Duodenal mucosa (tissue), 2 donors: ENCODE measurements at regions not wholly inside any gene's neighbourhood (a gene's known extent, or its start where the extent isn't known, plus 50 kb on each side); places are given as distances from the start of the nearest gene placed in this dataset.

ENCODE experiments used
- H3K27ac ChIP-seq: one replicate; pipeline ENCODE4 v1.7.0; 2013; ENCODE audit warnings: low read depth, low read length
- H3K27me3 ChIP-seq, 2 donors: one replicate each; pipeline ENCODE4 v1.7.0; 2013; ENCODE audit warnings: low read length in 2 of 2, control low read depth in 1 of 2; ENCODE audit not compliant: insufficient read depth in 2 of 2, control insufficient read depth in 1 of 2
- H3K36me3 ChIP-seq, 2 donors: one replicate each; pipeline ENCODE4 v1.7.0; 2013; ENCODE audit warnings: low read length in 2 of 2, control low read depth in 1 of 2; ENCODE audit not compliant: insufficient read depth in 2 of 2, control insufficient read depth in 1 of 2
- H3K4me1 ChIP-seq, 2 donors: one replicate each; pipeline ENCODE4 v1.7.0; 2013; ENCODE audit warnings: low read length in 2 of 2, control low read depth in 1 of 2; ENCODE audit not compliant: insufficient read depth in 2 of 2, control insufficient read depth in 1 of 2
- H3K4me3 ChIP-seq, 2 donors: one replicate each; pipeline ENCODE4 v1.7.0; 2013; ENCODE audit warnings: low read length in 2 of 2, low read depth in 1 of 2
- H3K9ac ChIP-seq, 2 donors: one replicate each; pipeline ENCODE4 v1.7.0; 2013; ENCODE audit warnings: low read length in 2 of 2, low read depth in 1 of 2
- H3K9me3 ChIP-seq, 2 donors: one replicate each; pipeline ENCODE4 v1.7.0; 2013; ENCODE audit warnings: low read length in 2 of 2, control low read depth in 1 of 2; ENCODE audit not compliant: control insufficient read depth in 1 of 2

DNA sequence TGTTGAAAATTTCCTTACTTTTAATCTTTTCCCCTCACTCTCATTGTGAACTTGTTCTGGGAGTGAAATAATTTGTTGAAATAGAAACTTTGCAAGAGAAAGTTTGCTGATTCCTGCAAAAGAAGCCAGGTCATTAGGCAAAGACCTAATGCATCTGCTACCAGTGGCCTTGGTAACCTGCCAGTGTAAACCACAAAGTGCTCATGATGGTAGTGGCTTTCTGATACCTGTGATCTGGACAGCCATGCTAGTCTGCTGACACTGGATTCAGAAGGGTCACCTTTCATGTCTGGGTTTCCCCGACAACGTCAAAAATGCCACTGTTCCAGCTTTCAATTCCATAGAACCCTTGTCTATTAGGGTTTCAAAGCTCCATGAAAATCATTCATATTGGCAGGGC, 123.7 kb upstream of the MCTP2 start:
- H3K27ac ChIP-seq: no peak overlapping the region
- no peak overlapping the region for H3K4me3 ChIP-seq
- peaks cover 0 to 3% of the 10 kb centered on the region in 2 donors for H3K27me3 ChIP-seq
- no peaks in the 10 kb centered on the region for H3K4me1 ChIP-seq
- H3K36me3 ChIP-seq: no peaks in the 10 kb centered on the region
- no peaks in the 10 kb centered on the region for H3K9me3 ChIP-seq
- H3K9ac ChIP-seq: no peak overlapping the region

DNA sequence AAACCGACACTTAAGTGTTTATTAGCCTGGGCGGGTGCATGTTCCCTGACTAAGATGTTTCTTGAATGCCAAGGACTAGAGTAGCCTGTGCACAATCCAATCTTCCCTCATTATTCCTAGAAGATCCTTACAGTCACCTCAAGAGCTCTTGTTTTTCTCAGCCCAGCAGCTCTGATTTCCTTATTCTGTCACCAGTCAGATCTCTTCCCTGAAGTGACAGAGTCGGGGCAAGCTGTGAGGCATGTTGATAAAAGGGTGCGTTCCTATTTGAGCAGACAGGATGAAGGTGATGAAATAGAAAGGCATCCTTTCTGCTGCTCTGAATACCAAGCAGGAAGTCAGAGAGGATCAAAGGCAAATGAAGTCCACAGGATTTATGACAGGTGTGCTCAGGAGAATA, 125.6 kb upstream of the MCTP2 start:
- Histone ChIP-seq H3K4me3 (no peak overlapping the region), H3K27ac (no peak overlapping the region), H3K9me3 (no peaks in the 10 kb centered on the region)

DNA sequence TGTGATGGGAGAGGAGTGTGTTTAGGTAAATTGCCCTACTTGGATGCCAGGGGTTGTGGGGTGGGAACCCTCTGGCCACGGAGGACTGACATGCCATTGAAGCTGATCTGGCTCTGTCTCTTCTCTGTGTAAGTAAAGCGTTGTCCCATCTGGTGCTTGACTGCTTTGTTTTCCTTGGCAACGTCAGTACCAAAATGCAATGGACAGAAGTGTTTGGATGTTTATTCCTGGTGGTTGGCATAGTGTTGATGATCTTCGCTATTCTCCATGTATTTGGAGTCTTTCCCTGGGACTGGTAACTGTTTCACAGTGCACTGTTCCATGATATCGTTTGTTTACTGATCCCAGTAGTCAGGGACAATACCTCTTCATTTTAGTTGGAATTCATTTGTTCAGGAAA, 130.5 kb upstream of the MCTP2 start:
- Histone ChIP-seq H3K36me3 (no peaks in the 10 kb centered on the region), H3K4me3 (no peak overlapping the region), H3K27ac (no peak overlapping the region), H3K9me3 (no peaks in the 10 kb centered on the region), H3K4me1 (no peaks in the 10 kb centered on the region), H3K27me3 (no peaks in the 10 kb centered on the region), H3K9ac (no peak overlapping the region)

More for the DNA sequence above, 125.6 kb upstream of the MCTP2 start:
- H3K27me3 ChIP-seq: no peaks in the 10 kb centered on the region
- no peaks in the 10 kb centered on the region for H3K36me3 ChIP-seq
- H3K4me1 ChIP-seq: no peaks in the 10 kb centered on the region
- no peak overlapping the region for H3K9ac ChIP-seq

DNA sequence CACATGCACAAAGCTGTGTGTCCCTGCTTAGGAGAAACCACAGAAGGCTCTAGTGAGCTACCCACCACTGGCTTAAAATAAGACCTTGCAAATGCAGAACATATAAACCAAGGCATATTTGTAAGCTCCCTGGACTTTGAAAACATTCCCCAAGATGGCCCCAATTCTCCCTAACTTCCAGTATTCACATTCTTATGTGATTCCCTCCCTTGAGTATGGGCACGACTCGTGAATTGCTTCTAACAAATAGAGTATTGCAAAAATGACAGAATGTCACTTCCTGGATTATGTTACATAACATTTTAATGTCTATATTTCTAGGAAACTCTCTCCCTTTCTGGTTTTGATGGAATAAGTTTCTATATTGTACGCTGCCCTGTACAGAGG, 131.8 kb upstream of the MCTP2 start:
- Histone ChIP-seq H3K9ac (no peak overlapping the region), H3K36me3 (no peaks in the 10 kb centered on the region), H3K4me3 (no peak overlapping the region), H3K9me3 (no peaks in the 10 kb centered on the region), H3K27me3 (no peaks in the 10 kb centered on the region), H3K4me1 (no peaks in the 10 kb centered on the region), H3K27ac (no peak overlapping the region)

DNA sequence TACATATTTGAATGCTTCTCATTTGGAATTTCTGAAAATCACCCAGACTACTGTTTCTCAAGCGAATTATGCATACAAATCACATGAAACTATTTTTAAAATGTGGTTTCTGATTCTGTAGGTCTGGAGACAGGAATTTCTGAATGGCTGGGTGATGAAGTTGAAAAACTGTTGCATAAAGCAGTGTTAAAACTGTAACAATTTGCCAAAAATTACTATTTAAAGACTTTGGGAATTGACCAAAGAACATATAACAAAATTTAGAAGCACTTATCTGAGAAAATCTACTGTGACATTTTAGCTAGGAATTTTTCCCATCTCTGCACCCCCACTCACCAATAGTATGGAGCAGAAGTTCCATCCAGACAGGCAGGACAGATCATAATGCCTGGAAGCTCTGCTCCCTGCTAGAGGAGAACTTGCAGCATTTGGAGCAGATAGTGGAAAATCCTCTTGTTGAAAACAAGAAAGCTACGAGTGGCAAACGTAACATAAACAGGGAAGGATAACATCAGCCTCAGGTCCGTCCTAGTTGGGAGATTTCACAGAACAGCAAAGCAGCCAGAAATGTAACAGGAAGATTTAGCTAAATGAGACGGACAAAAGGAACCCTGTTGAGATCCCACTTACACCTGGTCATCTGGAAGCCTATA, 132.3 kb upstream of the MCTP2 start:
- Histone ChIP-seq H3K27ac (no peak overlapping the region), H3K4me1 (no peaks in the 10 kb centered on the region), H3K4me3 (no peak overlapping the region), H3K27me3 (no peaks in the 10 kb centered on the region), H3K36me3 (no peaks in the 10 kb centered on the region), H3K9ac (no peak overlapping the region), H3K9me3 (no peaks in the 10 kb centered on the region)

DNA sequence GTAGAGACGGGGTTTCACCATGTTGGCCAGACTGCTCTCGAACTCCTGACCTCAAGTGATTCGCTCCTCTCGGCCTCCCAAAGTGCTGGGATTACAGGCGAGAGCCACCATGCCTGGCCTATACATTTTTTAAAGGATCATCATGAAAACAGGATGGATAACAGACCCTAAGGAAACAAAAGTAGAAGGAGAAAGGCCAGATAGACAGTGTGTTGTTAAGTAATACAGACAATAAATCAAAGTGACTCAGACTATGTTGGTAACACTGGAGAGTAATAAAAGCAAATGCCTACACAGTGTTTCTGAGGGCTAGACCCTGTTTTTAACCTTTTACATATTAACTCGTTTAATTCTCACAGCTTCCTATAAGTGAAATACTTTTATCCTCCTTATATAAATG, 133.8 kb upstream of the MCTP2 start:
- no peak overlapping the region for H3K9ac ChIP-seq
- H3K27me3 ChIP-seq: no peaks in the 10 kb centered on the region
- H3K9me3 ChIP-seq: no peaks in the 10 kb centered on the region
- H3K4me3 ChIP-seq: no peak overlapping the region
- H3K27ac ChIP-seq: no peak overlapping the region
- H3K4me1 ChIP-seq: no peaks in the 10 kb centered on the region
- no peaks in the 10 kb centered on the region for H3K36me3 ChIP-seq

DNA sequence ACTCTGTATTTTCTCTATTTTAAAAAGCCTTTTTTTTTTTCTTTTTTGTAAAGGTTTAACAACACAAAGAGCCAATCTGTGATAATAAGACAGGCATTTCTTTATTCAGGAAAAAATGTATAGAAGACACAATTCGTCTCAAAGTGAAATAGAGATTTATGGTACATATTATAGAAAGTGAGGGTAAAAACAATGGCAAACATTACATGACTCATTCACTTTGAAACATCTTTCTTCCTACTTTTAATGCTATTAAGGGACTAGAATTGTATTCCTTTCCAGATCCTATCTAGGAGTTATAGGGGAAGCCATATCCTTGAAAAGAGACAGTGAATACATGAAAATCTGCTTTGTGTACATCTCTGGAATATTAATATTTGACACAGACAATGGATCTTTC, 137.1 kb upstream of the MCTP2 start:
- H3K36me3 ChIP-seq: no peaks in the 10 kb centered on the region
- no peaks in the 10 kb centered on the region for H3K9me3 ChIP-seq
- no peak overlapping the region for H3K9ac ChIP-seq
- H3K27me3 ChIP-seq: no peaks in the 10 kb centered on the region
- no peak overlapping the region for H3K27ac ChIP-seq
- no peak overlapping the region for H3K4me3 ChIP-seq
- H3K4me1 ChIP-seq: no peaks in the 10 kb centered on the region

DNA sequence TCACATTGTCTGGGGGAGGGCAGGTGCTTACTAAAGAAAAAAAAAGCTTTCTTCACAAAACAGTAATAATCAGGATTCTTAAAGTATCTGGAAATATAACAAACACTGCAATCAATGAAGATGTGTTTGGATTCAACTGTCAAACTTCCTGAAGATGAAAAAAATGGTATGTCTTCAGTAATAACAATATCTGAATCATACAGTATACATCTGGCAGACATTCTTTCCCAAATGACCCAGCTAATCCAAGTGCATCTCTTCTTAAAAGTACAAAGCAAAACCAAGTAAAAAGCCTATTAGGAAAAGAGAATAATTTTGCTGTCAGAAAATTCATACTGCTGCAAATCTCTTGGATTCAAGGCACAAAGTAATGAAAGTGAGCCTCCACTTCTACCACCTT, 145.0 kb upstream of the MCTP2 start:
- Histone ChIP-seq H3K36me3 (no peaks in the 10 kb centered on the region), H3K4me3 (no peak overlapping the region), H3K4me1 (no peaks in the 10 kb centered on the region), H3K9me3 (no peaks in the 10 kb centered on the region), H3K27me3 (peaks cover 0 to 4% of the 10 kb centered on the region in 2 donors), H3K27ac (no peak overlapping the region), H3K9ac (no peak overlapping the region)

DNA sequence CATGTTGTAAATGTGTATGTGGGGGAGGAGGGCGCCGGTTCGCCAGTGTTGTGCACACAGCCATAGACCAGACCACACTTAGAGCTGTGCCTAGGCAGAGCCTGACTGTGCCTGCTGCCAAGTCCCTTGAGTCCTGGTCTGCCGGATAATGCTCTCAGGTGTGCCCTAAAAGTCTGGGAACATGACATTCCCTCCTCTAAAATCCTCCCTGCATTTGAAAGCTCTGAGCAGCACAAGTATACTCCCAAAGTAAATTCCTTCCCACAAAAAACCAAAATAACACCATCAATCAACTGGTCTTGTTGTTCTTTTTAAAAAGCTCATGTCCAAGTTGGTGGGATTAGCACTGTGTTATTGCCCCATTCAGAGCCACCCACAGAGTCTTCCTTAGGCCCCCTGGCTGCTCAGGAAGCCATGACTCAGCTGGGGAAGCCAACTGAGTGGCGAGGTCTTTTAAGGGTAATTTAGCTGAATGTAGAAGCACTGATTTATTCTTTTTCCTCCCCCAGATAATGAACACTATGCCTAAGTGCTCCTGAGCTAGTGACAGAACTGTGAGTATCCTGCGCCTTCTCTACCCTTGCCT, 147.8 kb upstream of the MCTP2 start:
- Histone ChIP-seq H3K4me3 (no peak overlapping the region), H3K9me3 (no peaks in the 10 kb centered on the region), H3K27ac (no peak overlapping the region)

DNA sequence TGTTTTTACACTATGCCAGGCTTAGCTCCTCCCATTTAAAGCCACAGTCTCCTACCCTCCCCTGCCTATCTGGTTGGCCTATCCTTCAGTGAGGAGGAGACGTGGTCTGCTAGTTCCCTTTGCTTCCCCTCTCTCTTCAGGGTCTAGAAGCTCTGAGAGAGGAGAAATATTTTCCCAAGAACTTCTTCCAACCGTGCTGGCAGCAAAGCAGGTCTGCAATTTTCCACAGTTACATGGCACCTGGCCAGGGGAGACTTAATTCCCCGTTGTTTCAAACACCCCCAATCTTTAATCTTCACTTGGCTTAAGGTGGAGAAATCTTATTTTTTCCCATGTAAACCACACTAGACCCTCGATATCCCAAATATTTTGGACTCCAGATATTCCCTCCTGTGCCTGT, 149.5 kb upstream of the MCTP2 start:
- Histone ChIP-seq H3K27me3 (peaks cover 0 to 4% of the 10 kb centered on the region in 2 donors), H3K9me3 (no peaks in the 10 kb centered on the region), H3K36me3 (no peaks in the 10 kb centered on the region), H3K27ac (no peak overlapping the region), H3K9ac (no peak overlapping the region), H3K4me3 (no peak overlapping the region), H3K4me1 (no peaks in the 10 kb centered on the region)

More for the DNA sequence above, 147.8 kb upstream of the MCTP2 start:
- Histone ChIP-seq H3K36me3 (no peaks in the 10 kb centered on the region), H3K27me3 (peaks cover 0 to 4% of the 10 kb centered on the region in 2 donors), H3K9ac (no peak overlapping the region), H3K4me1 (no peaks in the 10 kb centered on the region)
